ENCODE measurements at regions not wholly inside any gene's neighbourhood (a gene's known extent, or its start where the extent isn't known, plus 50 kb on each side); places are given as distances from the start of the nearest gene placed in this dataset.

GRCh38 chr9:10697044-10697443 lies 84.2 kb upstream of the PTPRD start:
- Histone ChIP-seq H3K4me1 (no peaks in the 10 kb centered on the region), H3K36me3 (ENCODE audit: low read depth, missing control alignments) (no peaks in the 10 kb centered on the region), H3K27me3 (no peaks in the 10 kb centered on the region), H3K27ac (no peak overlapping the region), H3K9me3 (no peaks in the 10 kb centered on the region), H3K4me3 (no peak overlapping the region)
- intact Hi-C loops (cut with DNase I; ENCODE audit: low total_unique reads), result no loop called here
- DNase-seq, result no peak
- TF ChIP-seq POLR2A (IDR thresholded peaks at IDR 0.05), result no peak
- WGBS, 2 donors, result 93 to 95% methylated on average over 3 of the region's 3 CpGs

DNA sequence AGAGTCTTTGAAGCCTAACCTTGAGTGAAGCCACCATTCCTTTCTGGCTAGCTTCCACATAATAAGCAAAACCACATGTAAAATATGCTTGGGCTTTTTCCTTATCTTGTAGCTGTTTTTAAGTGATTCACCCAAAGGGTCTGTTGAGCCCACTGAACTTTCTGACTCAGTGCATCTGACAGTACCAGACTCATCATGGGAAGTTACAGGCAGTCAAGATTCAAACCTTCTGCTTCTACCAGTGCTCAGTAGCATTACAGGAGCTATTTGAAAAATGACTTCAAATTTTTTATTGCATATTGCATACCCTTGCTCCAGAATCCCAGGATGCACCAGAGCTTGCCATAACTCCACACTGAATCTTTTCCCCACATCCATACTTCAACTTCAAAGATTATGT lies 87.5 kb upstream of the PTPRD start:
- intact Hi-C loops (cut with DNase I; ENCODE audit: low total_unique reads), result no loop called here
- H3K27me3 ChIP-seq, result no peaks in the 10 kb centered on the region
- TF ChIP-seq, protein P1, sequence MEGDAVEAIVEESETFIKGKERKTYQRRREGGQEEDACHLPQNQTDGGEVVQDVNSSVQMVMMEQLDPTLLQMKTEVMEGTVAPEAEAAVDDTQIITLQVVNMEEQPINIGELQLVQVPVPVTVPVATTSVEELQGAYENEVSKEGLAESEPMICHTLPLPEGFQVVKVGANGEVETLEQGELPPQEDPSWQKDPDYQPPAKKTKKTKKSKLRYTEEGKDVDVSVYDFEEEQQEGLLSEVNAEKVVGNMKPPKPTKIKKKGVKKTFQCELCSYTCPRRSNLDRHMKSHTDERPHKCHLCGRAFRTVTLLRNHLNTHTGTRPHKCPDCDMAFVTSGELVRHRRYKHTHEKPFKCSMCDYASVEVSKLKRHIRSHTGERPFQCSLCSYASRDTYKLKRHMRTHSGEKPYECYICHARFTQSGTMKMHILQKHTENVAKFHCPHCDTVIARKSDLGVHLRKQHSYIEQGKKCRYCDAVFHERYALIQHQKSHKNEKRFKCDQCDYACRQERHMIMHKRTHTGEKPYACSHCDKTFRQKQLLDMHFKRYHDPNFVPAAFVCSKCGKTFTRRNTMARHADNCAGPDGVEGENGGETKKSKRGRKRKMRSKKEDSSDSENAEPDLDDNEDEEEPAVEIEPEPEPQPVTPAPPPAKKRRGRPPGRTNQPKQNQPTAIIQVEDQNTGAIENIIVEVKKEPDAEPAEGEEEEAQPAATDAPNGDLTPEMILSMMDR (IDR thresholded peaks at IDR 0.05), result no peak

GRCh38 chr9:10700915-10701314 lies 88.1 kb upstream of the PTPRD start:
- no peaks in the 10 kb centered on the region for H3K36me3 ChIP-seq (ENCODE audit: low read depth, missing control alignments)
- WGBS, 2 donors, result 46 to 50% methylated on average over 3 of the region's 3 CpGs
- no peak overlapping the region for H3K27ac ChIP-seq
- intact Hi-C loops (cut with DNase I; ENCODE audit: low total_unique reads), result no loop called here
- H3K4me3 ChIP-seq, result no peak overlapping the region
- no peak for DNase-seq
- no peak for TF ChIP-seq POLR2A (IDR thresholded peaks at IDR 0.05)
- TF ChIP-seq, protein P1 (IDR thresholded peaks at IDR 0.05), result no peak
- H3K9me3 ChIP-seq, result no peaks in the 10 kb centered on the region
- H3K4me1 ChIP-seq, result no peaks in the 10 kb centered on the region
- no peaks in the 10 kb centered on the region for H3K27me3 ChIP-seq

More for the DNA sequence above, 87.5 kb upstream of the PTPRD start:
- DNase-seq, result no peak
- Histone ChIP-seq H3K27ac (no peak overlapping the region), H3K9me3 (no peaks in the 10 kb centered on the region), H3K4me3 (no peak overlapping the region), H3K36me3 (ENCODE audit: low read depth, missing control alignments) (no peaks in the 10 kb centered on the region), H3K4me1 (no peaks in the 10 kb centered on the region)

- H3K27ac ChIP-seq, result no peak overlapping the region
- H3K27me3 ChIP-seq, result no peaks in the 10 kb centered on the region
- WGBS, 2 donors, result 91 to 93% methylated on average over 4 of the region's 4 CpGs
- no peaks in the 10 kb centered on the region for H3K4me1 ChIP-seq
- TF ChIP-seq, protein P1 (IDR thresholded peaks at IDR 0.05), result no peak
- no peak for TF ChIP-seq POLR2A (IDR thresholded peaks at IDR 0.05)
- DNase-seq, result no peak
- no peaks in the 10 kb centered on the region for H3K9me3 ChIP-seq
- no peaks in the 10 kb centered on the region for H3K36me3 ChIP-seq (ENCODE audit: low read depth, missing control alignments)
- intact Hi-C loops (cut with DNase I; ENCODE audit: low total_unique reads), result no loop called here
- H3K4me3 ChIP-seq, result no peak overlapping the region
Measured at GRCh38 chr9:10701906-10702305, 89.1 kb upstream of the PTPRD start.

DNA sequence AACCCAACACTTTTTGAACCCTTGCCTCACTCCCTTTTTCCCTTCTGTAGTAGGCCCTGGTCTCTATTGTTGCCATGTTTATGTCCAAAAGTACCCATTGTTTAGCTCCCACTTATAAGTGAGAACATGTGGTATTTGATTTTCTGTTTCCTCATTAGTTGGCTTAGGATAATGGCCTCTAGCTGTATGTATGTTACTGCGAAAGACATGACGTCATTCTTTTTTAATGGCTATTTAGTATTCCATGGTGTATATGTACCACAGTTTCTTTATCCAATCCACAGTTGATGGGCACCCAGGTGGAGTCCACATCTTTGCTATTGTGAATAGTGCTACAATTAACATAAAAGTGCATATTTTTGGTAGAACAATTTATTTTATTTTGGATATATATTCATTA lies 90.3 kb upstream of the PTPRD start:
- Histone ChIP-seq H3K4me1 (no peaks in the 10 kb centered on the region), H3K27me3 (no peaks in the 10 kb centered on the region), H3K4me3 (no peak overlapping the region), H3K36me3 (ENCODE audit: low read depth, missing control alignments) (no peaks in the 10 kb centered on the region), H3K27ac (no peak overlapping the region), H3K9me3 (no peaks in the 10 kb centered on the region)
- TF ChIP-seq, protein P1 (IDR thresholded peaks at IDR 0.05), result no peak
- no peak for TF ChIP-seq POLR2A (IDR thresholded peaks at IDR 0.05)
- intact Hi-C loops (cut with DNase I; ENCODE audit: low total_unique reads), result no loop called here
- DNase-seq, result no peak
- WGBS, 2 donors, result 81 to 94% methylated on average over 2 of the region's 2 CpGs
